A673 (cell line): ENCODE measurements at regions not wholly inside any gene's neighbourhood (a gene's known extent, or its start where the extent isn't known, plus 50 kb on each side); places are given as distances from the start of the nearest gene placed in this dataset.

Source experiments
- EZH2 ChIP-seq: fragments of 200-600 bp; sonication (generic); IDR thresholded peaks from 2 replicates; pipeline ENCODE4 v1.6.1; 2017; ENCODE audit warnings: borderline replicate concordance, low read depth, mild to moderate bottlenecking, mixed read lengths, antibody characterized with exemption, low read length; ENCODE audit not compliant: poor library complexity, severe bottlenecking
- TF ChIP-seq, protein P1 (sequence below): fragments of 300-800, 200-600 bp; sonication (generic); conservative IDR thresholded peaks from 2 replicates; pipeline ENCODE4 v1.5.1; 2017; ENCODE audit warnings: low read depth, mild to moderate bottlenecking, antibody characterized with exemption, low read length, moderate library complexity, mixed read lengths

DNA sequence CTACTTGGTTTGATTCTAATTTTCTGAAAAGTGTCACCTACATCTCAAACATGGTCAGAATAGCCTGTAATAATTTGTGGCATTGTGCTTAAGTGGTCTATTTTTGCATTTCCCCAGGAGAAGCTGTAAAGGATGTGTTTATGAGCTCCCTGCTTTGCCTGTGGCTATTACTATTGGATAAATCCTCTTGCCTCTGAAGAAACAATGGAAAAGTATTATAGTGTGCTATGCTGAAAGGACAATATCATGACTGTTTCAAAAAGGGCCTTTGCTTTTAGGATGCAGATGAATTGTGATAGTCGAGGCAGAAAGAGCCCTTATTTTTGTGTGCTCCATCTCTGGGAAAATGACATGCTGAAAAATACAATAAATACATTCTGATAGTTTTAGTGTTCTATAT lies 94.1 kb upstream of the ARMC3 start:
- TF ChIP-seq EZH2 = no peak
- TF ChIP-seq, protein P1, sequence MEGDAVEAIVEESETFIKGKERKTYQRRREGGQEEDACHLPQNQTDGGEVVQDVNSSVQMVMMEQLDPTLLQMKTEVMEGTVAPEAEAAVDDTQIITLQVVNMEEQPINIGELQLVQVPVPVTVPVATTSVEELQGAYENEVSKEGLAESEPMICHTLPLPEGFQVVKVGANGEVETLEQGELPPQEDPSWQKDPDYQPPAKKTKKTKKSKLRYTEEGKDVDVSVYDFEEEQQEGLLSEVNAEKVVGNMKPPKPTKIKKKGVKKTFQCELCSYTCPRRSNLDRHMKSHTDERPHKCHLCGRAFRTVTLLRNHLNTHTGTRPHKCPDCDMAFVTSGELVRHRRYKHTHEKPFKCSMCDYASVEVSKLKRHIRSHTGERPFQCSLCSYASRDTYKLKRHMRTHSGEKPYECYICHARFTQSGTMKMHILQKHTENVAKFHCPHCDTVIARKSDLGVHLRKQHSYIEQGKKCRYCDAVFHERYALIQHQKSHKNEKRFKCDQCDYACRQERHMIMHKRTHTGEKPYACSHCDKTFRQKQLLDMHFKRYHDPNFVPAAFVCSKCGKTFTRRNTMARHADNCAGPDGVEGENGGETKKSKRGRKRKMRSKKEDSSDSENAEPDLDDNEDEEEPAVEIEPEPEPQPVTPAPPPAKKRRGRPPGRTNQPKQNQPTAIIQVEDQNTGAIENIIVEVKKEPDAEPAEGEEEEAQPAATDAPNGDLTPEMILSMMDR = no peak
